ENCODE measurements at regions not wholly inside any gene's neighbourhood (a gene's known extent, or its start where the extent isn't known, plus 50 kb on each side); places are given as distances from the start of the nearest gene placed in this dataset.
A peak's percentile ranks its signal among the peaks of the same experiment; 100 is the strongest.

DNA sequence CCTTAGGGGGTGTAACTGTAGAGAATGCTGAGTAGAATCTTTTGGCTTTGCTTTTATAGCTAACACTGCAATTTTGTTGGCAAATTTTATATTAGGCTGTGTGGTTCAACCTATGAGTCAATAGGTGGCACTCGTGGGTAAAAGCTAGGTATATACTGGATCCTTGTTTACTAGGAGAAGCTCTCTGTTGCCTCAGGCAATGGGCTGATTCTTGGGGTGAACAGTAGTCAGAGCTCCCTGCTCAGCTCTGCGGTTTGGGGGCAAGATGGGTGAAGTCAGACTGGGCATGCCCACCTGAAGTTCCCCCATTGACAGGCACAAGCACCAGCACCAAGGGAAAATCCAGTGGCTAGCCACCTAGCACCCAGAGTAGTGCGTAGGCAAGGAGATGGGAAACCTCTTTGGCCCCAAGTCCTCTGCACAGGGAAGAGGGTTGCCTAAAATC, 238.7 kb downstream of the FAM181B start:
- TF ChIP-seq ZNF565 (CRISPR knock-in tag; conservative IDR thresholded peaks at IDR 0.05; ENCODE audit: low read depth) (no peak), RARB (CRISPR knock-in tag; IDR thresholded peaks at IDR 0.05) (no peak), ZNF70 (CRISPR knock-in tag; IDR thresholded peaks at IDR 0.05) (no peak), ZNF8 (CRISPR knock-in tag; IDR thresholded peaks at IDR 0.05) (no peak), POU6F1 (CRISPR knock-in tag; IDR thresholded peaks at IDR 0.05; ENCODE audit: borderline replicate concordance, low read depth) (no peak), TCF4 (CRISPR knock-in tag; IDR thresholded peaks at IDR 0.05; ENCODE audit: borderline replicate concordance) (no peak), ESRRG (CRISPR knock-in tag; IDR thresholded peaks at IDR 0.05) (no peak), PATZ1 (CRISPR knock-in tag; IDR thresholded peaks at IDR 0.05; ENCODE audit: borderline replicate concordance) (no peak), GLIS3 (CRISPR knock-in tag; IDR thresholded peaks at IDR 0.05) (no peak), ZFP3 (CRISPR knock-in tag; IDR thresholded peaks at IDR 0.05) (no peak), BACH2 (CRISPR knock-in tag; IDR thresholded peaks at IDR 0.05; ENCODE audit: borderline replicate concordance) (no peak), CSDC2 (CRISPR knock-in tag; IDR thresholded peaks at IDR 0.05) (no peak), OSR1 (CRISPR knock-in tag; IDR thresholded peaks at IDR 0.05) (no peak), ZC3H10 (CRISPR knock-in tag; IDR thresholded peaks at IDR 0.05) (no peak), PPARA (CRISPR knock-in tag; IDR thresholded peaks at IDR 0.05; ENCODE audit: borderline replicate concordance) (no peak), ISL1 (CRISPR knock-in tag; IDR thresholded peaks at IDR 0.05) (no peak)
- TF ChIP-seq, protein P1, sequence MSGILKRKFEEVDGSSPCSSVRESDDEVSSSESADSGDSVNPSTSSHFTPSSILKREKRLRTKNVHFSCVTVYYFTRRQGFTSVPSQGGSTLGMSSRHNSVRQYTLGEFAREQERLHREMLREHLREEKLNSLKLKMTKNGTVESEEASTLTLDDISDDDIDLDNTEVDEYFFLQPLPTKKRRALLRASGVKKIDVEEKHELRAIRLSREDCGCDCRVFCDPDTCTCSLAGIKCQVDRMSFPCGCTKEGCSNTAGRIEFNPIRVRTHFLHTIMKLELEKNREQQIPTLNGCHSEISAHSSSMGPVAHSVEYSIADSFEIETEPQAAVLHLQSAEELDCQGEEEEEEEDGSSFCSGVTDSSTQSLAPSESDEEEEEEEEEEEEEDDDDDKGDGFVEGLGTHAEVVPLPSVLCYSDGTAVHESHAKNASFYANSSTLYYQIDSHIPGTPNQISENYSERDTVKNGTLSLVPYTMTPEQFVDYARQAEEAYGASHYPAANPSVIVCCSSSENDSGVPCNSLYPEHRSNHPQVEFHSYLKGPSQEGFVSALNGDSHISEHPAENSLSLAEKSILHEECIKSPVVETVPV (CRISPR knock-in tag; IDR thresholded peaks at IDR 0.05) = no peak

GRCh38 chr11:82474876-82475275, 258.8 kb downstream of the FAM181B start:
- ATAC-seq = no peak

More for the DNA sequence above, 238.7 kb downstream of the FAM181B start:
- ATAC-seq = peak; percentile 75; the same call in 2 of the 3 replicates

DNA sequence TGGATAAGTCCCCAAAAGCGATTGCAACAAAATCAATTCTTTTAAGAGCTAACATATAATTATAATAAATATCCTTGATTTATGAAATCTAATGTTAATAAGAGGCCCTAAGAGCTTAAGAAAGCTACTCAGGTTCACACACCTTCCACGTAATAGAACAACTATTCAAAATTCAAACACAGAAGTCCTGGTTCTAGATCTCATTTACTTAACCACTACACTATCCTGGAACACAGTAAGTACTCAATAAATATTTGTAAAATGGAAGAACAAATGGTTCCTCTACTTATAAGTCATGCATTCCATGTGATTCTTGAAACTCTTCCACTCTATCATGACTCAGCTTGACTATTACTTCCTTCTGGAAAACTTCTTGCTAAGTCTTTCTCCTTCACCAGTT, 268.2 kb downstream of the FAM181B start:
- no peak for ATAC-seq
- TF ChIP-seq, protein P1 (CRISPR knock-in tag; IDR thresholded peaks at IDR 0.05) = no peak
- no peak for TF ChIP-seq ZNF70 (CRISPR knock-in tag; IDR thresholded peaks at IDR 0.05)
- TF ChIP-seq ZNF8 (CRISPR knock-in tag; IDR thresholded peaks at IDR 0.05) = no peak
- TF ChIP-seq ESRRG (CRISPR knock-in tag; IDR thresholded peaks at IDR 0.05) = no peak
- no peak for TF ChIP-seq GLIS3 (CRISPR knock-in tag; IDR thresholded peaks at IDR 0.05)
- TF ChIP-seq TCF4 (CRISPR knock-in tag; IDR thresholded peaks at IDR 0.05; ENCODE audit: borderline replicate concordance) = no peak
- TF ChIP-seq ZC3H10 (CRISPR knock-in tag; IDR thresholded peaks at IDR 0.05) = no peak
- no peak for TF ChIP-seq ARNTL (CRISPR knock-in tag; IDR thresholded peaks at IDR 0.05; ENCODE audit: borderline replicate concordance, low read depth)
- TF ChIP-seq POU6F1 (CRISPR knock-in tag; IDR thresholded peaks at IDR 0.05; ENCODE audit: borderline replicate concordance, low read depth) = no peak
- TF ChIP-seq BACH2 (CRISPR knock-in tag; IDR thresholded peaks at IDR 0.05; ENCODE audit: borderline replicate concordance) = no peak
- TF ChIP-seq, protein P2, sequence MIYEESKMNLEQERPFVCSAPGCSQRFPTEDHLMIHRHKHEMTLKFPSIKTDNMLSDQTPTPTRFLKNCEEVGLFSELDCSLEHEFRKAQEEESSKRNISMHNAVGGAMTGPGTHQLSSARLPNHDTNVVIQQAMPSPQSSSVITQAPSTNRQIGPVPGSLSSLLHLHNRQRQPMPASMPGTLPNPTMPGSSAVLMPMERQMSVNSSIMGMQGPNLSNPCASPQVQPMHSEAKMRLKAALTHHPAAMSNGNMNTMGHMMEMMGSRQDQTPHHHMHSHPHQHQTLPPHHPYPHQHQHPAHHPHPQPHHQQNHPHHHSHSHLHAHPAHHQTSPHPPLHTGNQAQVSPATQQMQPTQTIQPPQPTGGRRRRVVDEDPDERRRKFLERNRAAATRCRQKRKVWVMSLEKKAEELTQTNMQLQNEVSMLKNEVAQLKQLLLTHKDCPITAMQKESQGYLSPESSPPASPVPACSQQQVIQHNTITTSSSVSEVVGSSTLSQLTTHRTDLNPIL (CRISPR knock-in tag; IDR thresholded peaks at IDR 0.05; ENCODE audit: low read depth) = no peak
- TF ChIP-seq, protein P3, sequence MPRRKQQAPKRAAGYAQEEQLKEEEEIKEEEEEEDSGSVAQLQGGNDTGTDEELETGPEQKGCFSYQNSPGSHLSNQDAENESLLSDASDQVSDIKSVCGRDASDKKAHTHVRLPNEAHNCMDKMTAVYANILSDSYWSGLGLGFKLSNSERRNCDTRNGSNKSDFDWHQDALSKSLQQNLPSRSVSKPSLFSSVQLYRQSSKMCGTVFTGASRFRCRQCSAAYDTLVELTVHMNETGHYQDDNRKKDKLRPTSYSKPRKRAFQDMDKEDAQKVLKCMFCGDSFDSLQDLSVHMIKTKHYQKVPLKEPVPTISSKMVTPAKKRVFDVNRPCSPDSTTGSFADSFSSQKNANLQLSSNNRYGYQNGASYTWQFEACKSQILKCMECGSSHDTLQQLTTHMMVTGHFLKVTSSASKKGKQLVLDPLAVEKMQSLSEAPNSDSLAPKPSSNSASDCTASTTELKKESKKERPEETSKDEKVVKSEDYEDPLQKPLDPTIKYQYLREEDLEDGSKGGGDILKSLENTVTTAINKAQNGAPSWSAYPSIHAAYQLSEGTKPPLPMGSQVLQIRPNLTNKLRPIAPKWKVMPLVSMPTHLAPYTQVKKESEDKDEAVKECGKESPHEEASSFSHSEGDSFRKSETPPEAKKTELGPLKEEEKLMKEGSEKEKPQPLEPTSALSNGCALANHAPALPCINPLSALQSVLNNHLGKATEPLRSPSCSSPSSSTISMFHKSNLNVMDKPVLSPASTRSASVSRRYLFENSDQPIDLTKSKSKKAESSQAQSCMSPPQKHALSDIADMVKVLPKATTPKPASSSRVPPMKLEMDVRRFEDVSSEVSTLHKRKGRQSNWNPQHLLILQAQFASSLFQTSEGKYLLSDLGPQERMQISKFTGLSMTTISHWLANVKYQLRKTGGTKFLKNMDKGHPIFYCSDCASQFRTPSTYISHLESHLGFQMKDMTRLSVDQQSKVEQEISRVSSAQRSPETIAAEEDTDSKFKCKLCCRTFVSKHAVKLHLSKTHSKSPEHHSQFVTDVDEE (CRISPR knock-in tag; IDR thresholded peaks at IDR 0.05) = no peak
- TF ChIP-seq CSDC2 (CRISPR knock-in tag; IDR thresholded peaks at IDR 0.05) = no peak
- TF ChIP-seq OSR1 (CRISPR knock-in tag; IDR thresholded peaks at IDR 0.05) = no peak
- TF ChIP-seq ISL1 (CRISPR knock-in tag; IDR thresholded peaks at IDR 0.05) = no peak
- no peak for TF ChIP-seq PATZ1 (CRISPR knock-in tag; IDR thresholded peaks at IDR 0.05; ENCODE audit: borderline replicate concordance)

More at GRCh38 chr11:82474876-82475275, 258.8 kb downstream of the FAM181B start:
- no peak for TF ChIP-seq ESRRG (CRISPR knock-in tag; IDR thresholded peaks at IDR 0.05)
- no peak for TF ChIP-seq RARB (CRISPR knock-in tag; IDR thresholded peaks at IDR 0.05)
- no peak for TF ChIP-seq ZNF70 (CRISPR knock-in tag; IDR thresholded peaks at IDR 0.05)
- TF ChIP-seq PPARA (CRISPR knock-in tag; IDR thresholded peaks at IDR 0.05; ENCODE audit: borderline replicate concordance) = no peak
- TF ChIP-seq CSDC2 (CRISPR knock-in tag; IDR thresholded peaks at IDR 0.05) = no peak
- TF ChIP-seq TOX (CRISPR knock-in tag; IDR thresholded peaks at IDR 0.05; ENCODE audit: borderline replicate concordance) = no peak
- no peak for TF ChIP-seq OSR1 (CRISPR knock-in tag; IDR thresholded peaks at IDR 0.05)
- no peak for TF ChIP-seq ZC3H10 (CRISPR knock-in tag; IDR thresholded peaks at IDR 0.05)
- TF ChIP-seq TCF4 (CRISPR knock-in tag; IDR thresholded peaks at IDR 0.05; ENCODE audit: borderline replicate concordance) = no peak

All from SK-N-SH treated with all-trans-retinoic acid at 6 μM for 48 hours (cell line).